ENCODE measurements at regions not wholly inside any gene's neighbourhood (a gene's known extent, or its start where the extent isn't known, plus 50 kb on each side); places are given as distances from the start of the nearest gene placed in this dataset.
A peak's percentile ranks its signal among the peaks of the same experiment; 100 is the strongest.

- peak; percentile 9 for DNase-seq (ENCODE audit: low read depth)
These were observed 91.5 kb upstream of the SCOC start for GRCh38 chr4:140281828-140282552.

- no peak for DNase-seq (ENCODE audit: low read depth)
These were observed 95.9 kb upstream of the SCOC start for GRCh38 chr4:140277576-140277975.

- DNase-seq (ENCODE audit: low read depth) = no peak
These were observed 101.9 kb upstream of the SCOC start for GRCh38 chr4:140271553-140271952.

- DNase-seq (ENCODE audit: low read depth) = no peak
These were observed 104.1 kb upstream of the SCOC start for GRCh38 chr4:140269369-140269768.

GRCh38 chr4:140268186-140268841 lies 105.1 kb upstream of the SCOC start:
- no peak for DNase-seq (ENCODE audit: low read depth)

- no peak for DNase-seq (ENCODE audit: low read depth)
These were observed 105.9 kb upstream of the SCOC start for GRCh38 chr4:140267576-140267975.

- DNase-seq (ENCODE audit: low read depth) = peak; percentile 30
These were observed 106.4 kb upstream of the SCOC start for GRCh38 chr4:140266958-140267568.

GRCh38 chr4:140260227-140260626 lies 106.2 kb upstream of the MAML3 start:
- DNase-seq (ENCODE audit: low read depth) = peak; percentile 86

GRCh38 chr4:140258476-140258875 lies 104.5 kb upstream of the MAML3 start:
- DNase-seq (ENCODE audit: low read depth) = no peak

GRCh38 chr4:140257461-140258305 lies 103.7 kb upstream of the MAML3 start:
- DNase-seq (ENCODE audit: low read depth) = peak; percentile 57

- DNase-seq (ENCODE audit: low read depth) = peak; percentile 70
These were observed 103.0 kb upstream of the MAML3 start for GRCh38 chr4:140256941-140257340.

- peak; percentile 39 for DNase-seq (ENCODE audit: low read depth)
These were observed 102.4 kb upstream of the MAML3 start for GRCh38 chr4:140256335-140256734.

- no peak for DNase-seq (ENCODE audit: low read depth)
These were observed 101.9 kb upstream of the MAML3 start for GRCh38 chr4:140255927-140256326.

GRCh38 chr4:140255467-140255866 lies 101.5 kb upstream of the MAML3 start:
- no peak for DNase-seq (ENCODE audit: low read depth)

- DNase-seq (ENCODE audit: low read depth) = no peak
These were observed 100.8 kb upstream of the MAML3 start for GRCh38 chr4:140254651-140255299.

- DNase-seq (ENCODE audit: low read depth) = no peak
These were observed 99.6 kb upstream of the MAML3 start for GRCh38 chr4:140253556-140254027.

- peak; percentile 55 for DNase-seq (ENCODE audit: low read depth)
These were observed 99.0 kb upstream of the MAML3 start for GRCh38 chr4:140252742-140253555.

GRCh38 chr4:140252141-140252741 lies 98.3 kb upstream of the MAML3 start:
- peak; percentile 25 for DNase-seq (ENCODE audit: low read depth)

GRCh38 chr4:140251571-140251970 lies 97.6 kb upstream of the MAML3 start:
- no peak for DNase-seq (ENCODE audit: low read depth)

- DNase-seq (ENCODE audit: low read depth) = no peak
These were observed 97.1 kb upstream of the MAML3 start for GRCh38 chr4:140250989-140251552.

Measured in amniotic epithelial cell (primary cell).